Suprapubic skin (tissue), 4 donors: ENCODE measurements at regions not wholly inside any gene's neighbourhood (a gene's known extent, or its start where the extent isn't known, plus 50 kb on each side); places are given as distances from the start of the nearest gene placed in this dataset.

Source experiments
- DNase-seq, 2 donors: peaks; one replicate each; pipeline ENCODE4 v3.0.0-alpha.2; 2019; ENCODE audit warnings: low spot score in 2 of 2
- H3K27ac ChIP-seq: fragments of 200-600 bp; sonication (generic); one replicate; pipeline ENCODE4 v1.5.1; 2019
- H3K27me3 ChIP-seq: fragments of 200-600 bp; sonication (generic); one replicate; pipeline ENCODE4 v1.5.1; 2019
- H3K36me3 ChIP-seq: fragments of 200-600 bp; sonication (generic); one replicate; pipeline ENCODE4 v1.5.1; 2019
- H3K4me1 ChIP-seq: fragments of 200-600 bp; sonication (generic); one replicate; pipeline ENCODE4 v1.5.1; 2019
- H3K4me3 ChIP-seq: fragments of 200-600 bp; sonication (generic); one replicate; pipeline ENCODE4 v1.5.1; 2019; ENCODE audit warnings: mild to moderate bottlenecking
- H3K9me3 ChIP-seq: fragments of 200-600 bp; sonication (generic); one replicate; pipeline ENCODE4 v1.5.1; 2019
- CTCF ChIP-seq, 2 donors: fragments of 200-600 bp in 1 of 2; fragments of 450-650 bp in 1 of 2; sonication (generic) in 1 of 2; IDR thresholded peaks; one replicate each; pipeline ENCODE4 v1.5.1; 2016 to 2019; ENCODE audit warnings: antibody characterized with exemption in 2 of 2, mild to moderate bottlenecking in 1 of 2, moderate library complexity in 1 of 2
- EP300 ChIP-seq: sonication (generic); formaldehyde crosslinking; IDR thresholded peaks from one replicate; pipeline ENCODE4 v1.6.1; 2017; ENCODE audit warnings: antibody characterized with exemption
- POLR2A ChIP-seq, 2 donors: fragments of 450-650 bp; IDR thresholded peaks; one replicate each; pipeline ENCODE4 v1.6.1; 2017; ENCODE audit warnings: antibody characterized with exemption in 2 of 2, mild to moderate bottlenecking in 2 of 2, moderate library complexity in 2 of 2
- POLR2AphosphoS5 ChIP-seq, 3 donors: sonication (generic); formaldehyde crosslinking; IDR thresholded peaks; one replicate each; pipeline ENCODE4 v1.6.1; 2017; ENCODE audit warnings: antibody characterized with exemption in 3 of 3
- WGBS: methylation state at CpG from one replicate; pipeline ENCODE4 v1.1.5; 2018; 5-methylcytosine and 5-hydroxymethylcytosine counted together

- H3K4me3 ChIP-seq, result no peak overlapping the region
Measured at GRCh38 chr14:38873941-38874612, 229.0 kb downstream of the SEC23A start.

GRCh38 chr14:38870296-38870836 is 232.7 kb downstream of the SEC23A start:
- no peaks in the 10 kb centered on the region for H3K36me3 ChIP-seq
- H3K27ac ChIP-seq, result no peak overlapping the region
- 77% methylated on average over 3 of the region's 3 CpGs for WGBS
- H3K27me3 ChIP-seq, result no peaks in the 10 kb centered on the region
- no peak for TF ChIP-seq POLR2AphosphoS5 (IDR thresholded peaks at IDR 0.05)
- no peak for TF ChIP-seq EP300
- no peak for TF ChIP-seq POLR2A (IDR thresholded peaks at IDR 0.05)
- TF ChIP-seq CTCF (IDR thresholded peaks at IDR 0.05), result no peak
- no peaks in the 10 kb centered on the region for H3K9me3 ChIP-seq
- H3K4me3 ChIP-seq, result no peak overlapping the region
- peaks cover 4% of the 10 kb centered on the region for H3K4me1 ChIP-seq
- DNase-seq, result no peak

More at GRCh38 chr14:38873941-38874612, 229.0 kb downstream of the SEC23A start:
- Histone ChIP-seq H3K9me3 (no peaks in the 10 kb centered on the region), H3K36me3 (no peaks in the 10 kb centered on the region), H3K27me3 (no peaks in the 10 kb centered on the region), H3K4me1 (no peaks in the 10 kb centered on the region), H3K27ac (no peak overlapping the region)
- WGBS, result 69% methylated on average over 3 of the region's 3 CpGs
- no peak for DNase-seq
- no peak for TF ChIP-seq POLR2AphosphoS5 (IDR thresholded peaks at IDR 0.05)
- no peak for TF ChIP-seq EP300
- no peak for TF ChIP-seq CTCF (IDR thresholded peaks at IDR 0.05)
- TF ChIP-seq POLR2A (IDR thresholded peaks at IDR 0.05), result no peak

- DNase-seq, result no peak
- Histone ChIP-seq H3K27me3 (no peaks in the 10 kb centered on the region), H3K27ac (no peak overlapping the region)
Measured at GRCh38 chr14:38868399-38869290, 234.4 kb downstream of the SEC23A start.

GRCh38 chr14:38867561-38868150 is 235.4 kb downstream of the SEC23A start:
- no peak for TF ChIP-seq POLR2AphosphoS5 (IDR thresholded peaks at IDR 0.05)
- TF ChIP-seq CTCF (IDR thresholded peaks at IDR 0.05), result peak in 1 of 2 donors; percentile 67
- H3K27me3 ChIP-seq, result no peaks in the 10 kb centered on the region
- no peak overlapping the region for H3K4me3 ChIP-seq
- WGBS, result 36% methylated on average over 5 of the region's 5 CpGs
- H3K4me1 ChIP-seq, result peaks cover 4% of the 10 kb centered on the region
- DNase-seq, result peak; percentile 69 to 79
- H3K36me3 ChIP-seq, result no peaks in the 10 kb centered on the region
- H3K9me3 ChIP-seq, result peaks cover 7% of the 10 kb centered on the region
- H3K27ac ChIP-seq, result no peak overlapping the region

More at GRCh38 chr14:38868399-38869290, 234.4 kb downstream of the SEC23A start:
- WGBS, result 87% methylated on average over 6 of the region's 6 CpGs
- H3K36me3 ChIP-seq, result no peaks in the 10 kb centered on the region
- H3K4me3 ChIP-seq, result no peak overlapping the region
- no peak for TF ChIP-seq POLR2A (IDR thresholded peaks at IDR 0.05)
- no peak for TF ChIP-seq EP300
- TF ChIP-seq POLR2AphosphoS5 (IDR thresholded peaks at IDR 0.05), result no peak
- no peak for TF ChIP-seq CTCF (IDR thresholded peaks at IDR 0.05)
- H3K9me3 ChIP-seq, result no peaks in the 10 kb centered on the region
- H3K4me1 ChIP-seq, result peaks cover 4% of the 10 kb centered on the region
